Thyroid gland (tissue), 4 donors: ENCODE measurements at regions not wholly inside any gene's neighbourhood (a gene's known extent, or its start where the extent isn't known, plus 50 kb on each side); places are given as distances from the start of the nearest gene placed in this dataset.

ENCODE experiments used
- POLR2A ChIP-seq, 2 donors: fragments of 450-650 bp; IDR thresholded peaks; one replicate each; pipeline ENCODE4 v1.6.1; 2017; ENCODE audit warnings: antibody characterized with exemption in 2 of 2, mild to moderate bottlenecking in 2 of 2, moderate library complexity in 1 of 2
- TF ChIP-seq, protein P1 (sequence below), 6 experiments: fragments of 200-600 bp in 3 of 6; fragments of 450-650 bp in 3 of 6; sonication (generic) in 3 of 6; IDR thresholded peaks; one replicate each; pipeline ENCODE4 v1.5.1; 2016 to 2019; ENCODE audit warnings: antibody characterized with exemption in 6 of 6, mild to moderate bottlenecking in 2 of 6, inconsistent platforms in 1 of 6, moderate library complexity in 1 of 6

DNA sequence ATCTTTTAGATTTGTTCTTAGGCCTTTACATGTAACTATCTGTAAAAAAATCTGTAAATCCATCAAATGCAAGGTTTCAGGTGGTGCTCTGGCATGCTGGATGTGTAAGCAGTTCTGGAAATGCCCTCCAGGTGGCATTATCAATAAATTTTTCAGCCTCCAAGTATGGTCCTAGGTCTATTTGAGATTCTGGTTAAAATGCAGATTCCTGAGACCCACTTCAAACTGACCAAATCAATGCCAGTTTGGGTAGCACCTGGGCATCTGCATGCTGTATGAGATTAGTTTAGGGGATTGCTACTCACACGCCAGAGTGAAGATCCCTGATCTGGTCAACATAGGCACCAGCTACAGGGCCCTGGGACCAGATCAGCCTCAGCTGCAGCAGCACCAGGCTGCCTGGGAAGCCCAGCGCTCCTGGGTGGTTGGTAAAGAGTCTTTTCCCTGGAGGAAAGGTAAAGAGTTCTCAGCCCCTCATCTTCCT, 507.3 kb upstream of the CITED2 start:
- TF ChIP-seq, protein P1, sequence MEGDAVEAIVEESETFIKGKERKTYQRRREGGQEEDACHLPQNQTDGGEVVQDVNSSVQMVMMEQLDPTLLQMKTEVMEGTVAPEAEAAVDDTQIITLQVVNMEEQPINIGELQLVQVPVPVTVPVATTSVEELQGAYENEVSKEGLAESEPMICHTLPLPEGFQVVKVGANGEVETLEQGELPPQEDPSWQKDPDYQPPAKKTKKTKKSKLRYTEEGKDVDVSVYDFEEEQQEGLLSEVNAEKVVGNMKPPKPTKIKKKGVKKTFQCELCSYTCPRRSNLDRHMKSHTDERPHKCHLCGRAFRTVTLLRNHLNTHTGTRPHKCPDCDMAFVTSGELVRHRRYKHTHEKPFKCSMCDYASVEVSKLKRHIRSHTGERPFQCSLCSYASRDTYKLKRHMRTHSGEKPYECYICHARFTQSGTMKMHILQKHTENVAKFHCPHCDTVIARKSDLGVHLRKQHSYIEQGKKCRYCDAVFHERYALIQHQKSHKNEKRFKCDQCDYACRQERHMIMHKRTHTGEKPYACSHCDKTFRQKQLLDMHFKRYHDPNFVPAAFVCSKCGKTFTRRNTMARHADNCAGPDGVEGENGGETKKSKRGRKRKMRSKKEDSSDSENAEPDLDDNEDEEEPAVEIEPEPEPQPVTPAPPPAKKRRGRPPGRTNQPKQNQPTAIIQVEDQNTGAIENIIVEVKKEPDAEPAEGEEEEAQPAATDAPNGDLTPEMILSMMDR (IDR thresholded peaks at IDR 0.05) = peak in 5 of 6 experiments; percentile 41 to 73 (median 68)
- TF ChIP-seq POLR2A (IDR thresholded peaks at IDR 0.05) = no peak
